Stimulated activated CD4-positive, alpha-beta T cell treated with anti-CD3 and anti-CD28 coated beads, Interleukin-12 subunit alpha, Interleukin-12 subunit beta, amount 100 ng/mL, for 4 hours (primary cell): ENCODE measurements at regions not wholly inside any gene's neighbourhood (a gene's known extent, or its start where the extent isn't known, plus 50 kb on each side); places are given as distances from the start of the nearest gene placed in this dataset.
"Not testable (repeated sequence)": the region's sequence is repeated elsewhere in the genome, so short reads cannot be mapped to it uniquely, and the experiment has no call there.

Source experiments
- DNase-seq: peaks from one replicate; pipeline ENCODE4 v3.0.0-alpha.2; 2020

DNA sequence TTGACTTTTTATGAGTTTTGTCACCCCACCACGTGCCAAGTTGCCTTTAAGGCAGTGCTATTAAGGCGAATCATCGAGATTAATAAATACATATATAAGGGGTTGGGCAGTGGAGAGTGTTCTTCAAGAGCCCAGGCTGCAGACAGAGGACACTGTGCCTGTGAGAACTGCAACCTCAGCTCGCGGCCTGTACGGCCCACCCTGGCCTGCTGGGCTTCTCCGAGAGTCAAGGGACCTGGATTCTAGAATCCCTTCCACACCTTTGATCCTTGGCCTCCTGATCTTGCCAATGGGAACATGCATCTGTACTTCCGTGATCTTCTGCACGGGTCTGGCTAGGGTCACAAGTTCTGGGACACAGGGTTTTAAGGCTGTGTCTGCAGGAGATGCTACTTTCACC lies 54.5 kb downstream of the IRX5 start:
- DNase-seq: no peak

DNA sequence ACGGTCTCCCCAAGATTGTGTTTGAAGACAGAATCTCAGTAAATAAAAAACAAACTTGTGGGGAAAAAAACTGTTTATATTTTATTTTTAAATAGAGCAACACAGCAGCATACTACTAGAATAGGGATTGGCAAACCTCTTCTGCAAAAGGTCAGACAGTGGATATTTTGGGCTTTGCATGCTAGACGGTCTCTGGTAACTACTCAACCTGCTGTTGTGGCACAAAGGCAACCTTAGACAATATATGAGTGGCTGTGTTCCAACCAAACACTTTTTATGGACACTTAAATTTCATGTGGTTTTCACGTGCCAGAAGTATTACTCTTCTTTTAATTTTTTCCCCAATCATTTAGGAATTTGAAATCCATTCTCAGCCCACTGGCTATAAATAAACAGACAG lies 55.0 kb downstream of the IRX5 start:
- DNase-seq: no peak

DNA sequence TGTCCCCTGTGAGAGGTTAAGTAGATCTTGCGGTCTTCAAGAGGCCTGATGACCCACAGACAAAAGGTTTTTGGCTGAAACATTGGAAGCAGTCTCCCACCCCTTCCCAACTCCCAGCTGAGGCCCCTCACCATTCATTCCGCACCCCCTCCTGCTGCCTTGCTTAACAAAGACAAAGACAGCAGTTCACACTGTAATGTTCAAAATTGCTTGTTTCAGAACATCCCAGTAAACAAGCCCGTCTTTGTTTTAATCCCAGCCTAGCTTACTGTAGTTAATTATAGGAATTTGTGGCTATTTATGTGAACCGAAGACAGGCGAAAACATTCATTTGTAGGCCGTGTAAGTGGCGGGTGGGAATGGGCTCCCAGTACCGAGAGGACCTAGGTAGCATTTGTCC lies 55.7 kb downstream of the IRX5 start:
- DNase-seq: no peak

DNA sequence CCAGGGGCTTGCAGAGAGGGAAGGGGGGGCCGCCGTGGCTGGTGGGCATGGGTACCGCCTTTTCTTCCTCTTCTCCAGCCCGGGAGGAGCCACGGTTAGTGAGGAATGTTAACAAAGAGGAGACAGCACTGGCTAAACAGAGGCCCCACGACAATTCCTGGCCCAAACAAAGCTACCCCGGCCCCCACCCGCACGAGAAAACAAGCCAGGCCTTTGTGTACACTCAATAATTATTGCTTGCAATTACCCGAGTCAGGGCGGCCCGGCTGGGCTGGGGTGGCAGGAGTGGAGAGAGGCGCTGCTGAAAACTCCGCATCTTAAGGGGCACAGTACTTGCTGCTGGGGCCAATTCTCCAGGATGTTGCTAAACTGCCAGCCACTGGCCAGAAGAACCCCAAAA lies 56.4 kb downstream of the IRX5 start:
- no peak for DNase-seq

DNA sequence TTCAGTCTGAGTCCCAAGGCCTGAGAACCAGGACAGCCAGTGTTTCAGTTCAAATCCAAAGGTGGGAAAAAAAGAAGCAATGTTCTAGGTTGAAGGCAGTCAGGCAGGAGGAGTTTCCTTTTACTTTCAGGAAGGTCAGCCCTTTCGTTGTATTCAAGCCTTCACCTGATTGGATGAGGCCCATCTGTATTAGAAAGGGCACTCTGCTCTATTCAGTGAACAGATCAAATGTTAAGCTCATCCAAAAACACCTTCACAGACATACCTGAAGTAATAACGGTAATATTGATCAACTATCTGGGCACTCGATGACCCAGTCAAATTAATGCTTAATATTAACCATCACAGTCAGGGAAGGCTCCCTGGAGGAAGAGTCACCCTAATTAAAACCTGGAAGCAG lies 60.9 kb downstream of the IRX5 start:
- DNase-seq: no peak

DNA sequence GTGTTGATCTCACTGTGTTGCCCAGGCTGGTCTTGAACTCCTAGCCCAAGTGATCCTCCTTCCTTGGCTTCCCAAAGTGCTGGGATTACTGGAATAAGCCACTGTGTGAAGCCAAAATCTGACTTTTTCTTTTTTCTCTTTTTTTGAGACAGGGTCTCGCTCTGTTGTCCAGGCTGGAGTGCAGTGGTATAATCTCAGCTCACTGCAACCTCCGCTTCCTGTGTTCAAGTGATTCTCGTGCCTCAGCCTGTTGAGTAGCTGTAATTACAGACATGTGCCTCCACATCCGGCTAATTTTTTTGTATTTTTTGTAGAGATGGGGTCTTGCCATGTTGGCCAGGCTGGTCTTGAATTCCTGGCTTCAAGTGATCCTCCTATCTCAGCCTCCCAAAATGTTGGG lies 61.3 kb downstream of the IRX5 start:
- DNase-seq: not testable (repeated sequence)

DNA sequence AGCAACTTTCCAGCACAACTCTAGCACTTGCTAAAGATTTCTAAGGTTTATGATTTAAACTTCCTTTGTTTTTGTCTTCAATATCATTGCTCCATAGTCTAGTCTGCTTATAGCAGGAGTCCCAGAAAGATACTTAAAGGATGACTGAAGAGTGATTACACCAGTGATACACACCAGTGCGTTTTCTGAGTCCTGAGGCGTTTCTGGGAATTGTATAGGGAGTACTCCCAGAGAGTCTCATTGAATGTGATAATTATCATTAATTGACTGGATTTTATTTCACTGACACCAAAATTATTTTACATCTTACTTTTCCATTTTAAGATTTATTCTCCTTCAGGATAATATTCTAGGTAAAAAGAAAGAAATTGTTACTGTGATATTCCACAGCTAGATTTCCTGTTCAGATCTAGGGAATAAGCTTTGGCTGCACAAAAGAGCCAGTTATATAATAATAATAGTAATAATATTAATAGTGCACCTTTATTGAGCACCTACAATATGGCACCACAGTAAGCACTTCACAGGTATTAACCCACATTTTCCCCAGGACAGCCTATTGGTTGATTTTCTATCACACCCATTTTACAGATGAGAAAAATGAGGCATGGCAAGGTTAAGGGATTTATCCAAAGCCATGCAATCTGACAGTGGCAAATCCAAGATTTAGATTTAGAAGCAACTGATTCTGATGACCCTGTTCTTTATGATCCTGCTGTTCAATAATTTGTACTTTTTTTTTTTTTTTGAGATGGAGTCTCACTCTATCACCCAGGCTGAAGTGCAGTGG lies 62.6 kb downstream of the IRX5 start:
- no peak for DNase-seq

DNA sequence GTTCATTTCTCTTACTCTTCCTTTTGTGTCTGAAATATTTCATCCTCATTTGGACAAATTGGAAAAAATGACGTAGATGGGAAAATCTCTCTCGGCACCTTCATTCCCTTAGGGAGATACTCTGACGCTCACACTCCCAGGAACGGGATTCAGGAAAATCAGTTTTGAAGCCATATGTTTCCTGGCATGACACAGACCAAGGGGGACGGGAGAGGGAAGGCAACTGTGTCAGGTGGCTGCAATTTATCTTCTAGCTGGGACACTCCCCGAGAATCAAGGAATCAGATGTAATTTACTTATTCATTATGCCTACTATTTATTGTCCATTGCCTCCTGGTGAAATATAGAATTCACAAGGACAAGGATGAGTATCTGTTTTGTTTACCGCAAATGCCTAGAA lies 65.5 kb downstream of the IRX5 start:
- no peak for DNase-seq

DNA sequence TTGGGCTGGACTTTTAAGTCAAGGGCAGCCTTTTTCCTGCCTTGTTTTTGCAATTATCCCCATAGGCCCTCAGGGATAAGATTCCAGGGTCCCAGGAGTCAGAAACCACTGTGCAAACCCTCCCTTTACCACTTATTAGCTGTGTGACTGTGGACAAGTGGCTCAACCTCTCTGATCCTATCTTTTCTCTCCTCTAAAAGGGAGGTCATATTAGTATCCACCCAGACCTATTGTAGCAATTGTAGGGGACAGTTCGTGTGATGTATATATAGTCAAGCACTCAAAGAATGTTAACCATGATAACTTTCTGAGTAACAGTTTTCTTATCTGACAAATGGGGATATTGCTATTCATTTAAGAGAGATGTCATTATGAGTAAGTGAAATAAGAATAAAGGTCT lies 68.2 kb downstream of the IRX5 start:
- DNase-seq: no peak

DNA sequence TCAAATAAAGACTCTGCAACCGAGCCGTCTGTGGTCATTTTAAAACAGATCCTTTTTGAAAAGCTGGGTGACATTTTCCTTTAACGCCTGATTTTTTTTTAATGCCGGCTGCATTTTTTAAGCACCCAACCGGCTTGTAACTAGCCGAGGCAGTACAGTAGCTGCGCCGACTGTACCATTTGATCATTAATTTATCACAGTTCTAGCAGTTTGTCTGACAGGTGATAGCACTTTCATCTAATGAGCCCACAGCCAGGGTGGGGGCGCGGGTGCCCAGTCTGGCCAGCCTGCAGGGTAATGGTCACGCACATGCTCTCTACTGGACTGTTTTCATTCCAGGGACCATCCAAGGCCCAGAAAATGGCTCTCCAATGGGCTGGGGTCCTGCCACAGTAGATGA lies 68.8 kb downstream of the IRX5 start:
- no peak for DNase-seq

DNA sequence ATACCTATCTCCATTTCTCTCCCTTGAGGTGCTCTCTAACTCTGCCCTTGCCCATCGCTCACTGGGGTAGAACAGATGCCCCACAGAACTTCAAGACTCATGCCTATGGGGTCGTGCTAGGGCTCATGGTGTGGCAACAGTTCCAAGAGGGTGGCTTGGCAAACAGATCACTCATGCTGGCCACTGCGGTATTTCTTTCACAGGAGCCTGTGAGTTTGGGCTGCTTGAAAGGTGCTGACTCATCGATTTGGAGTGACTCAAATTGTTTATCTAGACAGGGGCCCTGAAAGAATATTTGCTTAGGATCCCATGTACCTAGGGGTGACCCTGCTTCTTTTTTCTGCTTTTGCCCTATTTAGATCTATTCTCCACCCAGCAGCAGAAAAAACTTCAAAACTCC lies 69.9 kb downstream of the IRX5 start:
- DNase-seq: no peak

DNA sequence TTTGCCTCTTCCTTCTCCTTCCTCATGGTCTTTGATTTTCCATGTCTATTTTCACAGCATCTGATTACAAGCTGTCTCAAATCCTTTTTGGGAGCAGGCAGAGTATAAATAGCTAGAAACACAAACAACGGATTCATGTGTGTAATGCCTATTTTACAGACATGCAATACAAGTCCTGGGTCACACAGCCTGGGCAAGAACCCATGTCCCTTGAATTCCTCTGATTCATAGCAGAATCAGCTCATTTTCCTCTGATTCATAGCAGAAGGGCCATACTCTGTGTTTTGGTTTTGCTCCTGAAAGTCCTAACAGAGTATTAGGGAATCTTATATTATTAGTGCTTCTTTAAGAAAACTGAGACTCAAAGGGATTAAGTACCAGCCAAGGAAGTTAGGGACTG lies 71.3 kb downstream of the IRX5 start:
- DNase-seq: no peak

DNA sequence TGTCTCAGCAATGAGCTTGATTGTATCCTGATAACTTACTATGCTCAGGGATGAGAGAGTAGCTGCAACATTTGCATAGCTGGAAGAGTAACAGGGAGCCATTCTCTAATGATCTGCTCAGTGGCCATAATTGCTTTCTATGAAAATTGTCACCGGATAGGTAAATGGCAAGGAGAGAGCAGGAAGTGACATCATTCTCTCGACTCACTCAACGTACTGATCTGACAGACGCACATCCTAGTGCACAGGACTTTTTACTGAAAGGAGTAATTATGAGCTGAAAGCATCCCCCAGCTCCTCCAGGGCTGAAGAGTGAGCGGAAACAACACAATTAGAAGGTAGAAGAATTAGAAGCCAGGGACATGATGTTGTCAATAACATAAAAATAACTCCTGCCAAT lies 71.8 kb downstream of the IRX5 start:
- DNase-seq: no peak

DNA sequence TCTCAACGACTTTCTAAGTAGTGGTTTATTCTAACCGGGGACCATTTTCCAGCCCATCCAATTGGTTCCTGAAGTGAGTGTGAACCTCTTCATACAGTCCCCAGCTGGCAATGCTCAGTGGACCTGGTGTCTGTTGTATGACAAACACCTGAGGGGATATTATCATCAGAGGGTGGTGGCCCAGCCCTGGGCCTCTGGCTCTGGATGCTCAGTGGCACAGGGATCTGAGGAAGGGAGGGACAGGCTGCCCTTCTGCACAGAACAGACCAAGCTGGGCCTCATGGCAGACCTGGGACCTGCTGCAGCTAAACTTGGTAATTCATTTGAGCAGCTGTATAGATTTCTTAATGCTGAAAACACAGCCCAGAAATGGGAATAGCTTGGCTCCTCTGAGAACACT lies 72.6 kb downstream of the IRX5 start:
- no peak for DNase-seq

DNA sequence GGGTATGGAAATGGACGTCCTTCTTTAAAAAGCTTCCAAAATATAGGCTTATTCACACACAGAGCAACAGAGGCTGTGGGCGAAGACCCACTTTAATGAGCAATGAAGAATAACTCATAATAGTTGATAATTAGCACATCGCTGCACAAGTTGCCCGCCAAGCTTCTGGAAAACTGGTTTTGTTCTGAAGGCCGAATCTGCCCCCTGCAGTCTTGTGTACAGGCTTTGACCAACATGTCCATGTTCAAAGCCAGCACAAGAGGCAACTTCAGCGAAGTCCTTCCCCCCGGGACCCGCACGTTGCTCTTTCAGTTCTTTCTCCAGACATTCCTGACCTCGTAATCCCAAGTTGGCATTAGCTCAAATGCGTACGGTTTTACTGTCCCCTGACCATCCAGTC lies 73.3 kb downstream of the IRX5 start:
- DNase-seq: no peak

DNA sequence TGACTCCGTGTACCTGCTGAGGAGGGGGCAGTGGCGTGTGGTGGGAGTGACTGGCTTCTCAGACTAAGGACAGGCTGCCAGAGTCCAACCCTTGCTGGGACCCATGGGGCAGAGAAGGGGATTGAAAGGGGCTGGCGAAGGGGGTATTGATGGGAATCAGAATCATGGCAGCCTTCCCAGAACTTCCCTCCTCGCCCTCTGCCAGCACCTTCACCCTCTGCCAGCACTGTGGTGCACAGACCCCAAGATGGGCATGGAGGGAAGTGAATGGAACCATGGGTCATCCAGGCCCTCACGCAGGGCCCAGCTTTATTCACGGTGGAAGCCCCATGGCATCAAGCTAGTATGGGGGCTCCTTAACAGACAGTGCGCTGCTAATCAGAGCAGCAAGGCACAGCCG lies 76.8 kb downstream of the IRX5 start:
- DNase-seq: no peak

DNA sequence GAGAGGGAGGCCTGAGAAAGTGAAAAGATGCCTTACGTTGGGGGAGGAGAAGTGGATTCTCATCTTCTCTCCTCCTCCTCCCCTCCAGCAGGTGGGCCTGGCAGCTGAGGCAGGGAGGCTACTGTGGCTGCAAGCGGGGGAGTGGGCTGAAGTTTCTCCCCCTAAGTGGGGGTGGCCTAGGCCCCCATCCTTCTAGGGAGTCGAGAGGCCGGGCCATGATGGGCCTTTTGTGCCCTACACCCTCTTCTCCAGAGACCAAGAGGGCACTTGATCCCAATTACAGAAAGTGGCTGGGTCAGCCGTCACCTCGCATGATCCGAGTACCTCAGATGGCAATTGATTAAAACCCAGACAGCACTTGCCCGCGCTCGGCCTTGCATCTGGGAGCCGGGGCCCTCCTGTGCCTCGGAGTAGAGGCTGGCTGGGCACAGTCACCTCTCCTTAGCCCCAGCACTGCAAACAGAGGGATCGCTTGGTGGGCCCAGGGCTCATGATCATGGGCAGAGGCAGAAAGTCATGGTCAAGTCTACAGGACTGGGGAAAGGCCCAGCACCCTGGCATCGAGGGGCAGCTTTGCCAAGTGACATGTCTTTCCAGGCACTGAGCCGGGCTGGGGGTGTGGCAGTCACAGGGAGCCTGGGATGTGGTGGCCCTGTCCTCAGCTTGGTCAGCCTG lies 78.3 kb downstream of the IRX5 start:
- DNase-seq: no peak

DNA sequence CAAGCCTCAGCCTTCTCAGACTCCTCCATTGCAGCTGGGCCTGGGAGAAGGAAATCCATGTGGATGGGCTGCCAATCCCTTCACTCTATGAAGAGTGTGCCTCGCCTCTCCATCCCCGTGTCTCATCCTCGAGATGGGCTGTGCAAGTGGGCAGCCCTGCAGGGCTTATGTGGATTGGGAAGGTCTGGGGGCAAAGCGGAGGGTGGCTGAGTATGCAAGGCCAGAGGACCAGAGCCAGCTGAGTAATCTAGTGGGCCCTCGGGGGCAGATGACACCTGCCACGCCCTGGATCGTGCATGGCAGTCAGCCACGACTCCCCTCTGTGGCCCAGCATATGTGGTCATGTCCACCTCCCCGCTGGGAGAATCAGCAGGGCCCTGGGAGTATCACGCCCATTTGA lies 78.9 kb downstream of the IRX5 start:
- DNase-seq: no peak

DNA sequence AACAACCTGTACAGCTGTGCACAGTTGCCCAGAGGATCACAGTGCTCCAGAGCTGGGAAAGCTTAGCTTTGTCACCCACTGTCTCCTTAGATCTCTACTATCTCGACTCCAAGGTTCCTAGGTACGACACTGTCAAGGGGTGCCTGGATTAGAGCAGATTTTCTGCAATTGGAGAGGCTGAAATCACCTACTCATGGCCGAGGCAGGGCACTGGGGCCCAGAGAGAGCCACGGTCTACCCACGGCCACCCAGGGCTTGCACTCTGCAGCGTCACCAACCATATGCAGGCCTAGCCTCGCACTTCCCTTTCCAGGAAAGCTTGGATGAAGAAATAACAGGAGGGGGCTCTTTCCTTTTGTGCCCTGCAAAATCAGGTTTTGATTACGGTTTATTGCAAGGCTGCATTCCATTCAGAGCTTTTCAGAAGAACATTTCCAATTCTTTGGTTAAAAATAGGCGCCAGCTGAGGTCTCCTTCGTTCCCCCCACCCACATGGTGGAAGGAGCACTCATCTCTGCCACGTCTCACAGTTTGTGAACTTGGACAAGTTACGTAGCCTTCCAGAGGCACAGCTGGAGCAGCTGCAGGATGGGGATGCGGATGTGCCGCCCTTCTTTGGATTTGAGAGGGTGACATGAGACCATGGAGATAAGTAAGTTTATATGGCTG lies 80.0 kb downstream of the IRX5 start:
- no peak for DNase-seq

DNA sequence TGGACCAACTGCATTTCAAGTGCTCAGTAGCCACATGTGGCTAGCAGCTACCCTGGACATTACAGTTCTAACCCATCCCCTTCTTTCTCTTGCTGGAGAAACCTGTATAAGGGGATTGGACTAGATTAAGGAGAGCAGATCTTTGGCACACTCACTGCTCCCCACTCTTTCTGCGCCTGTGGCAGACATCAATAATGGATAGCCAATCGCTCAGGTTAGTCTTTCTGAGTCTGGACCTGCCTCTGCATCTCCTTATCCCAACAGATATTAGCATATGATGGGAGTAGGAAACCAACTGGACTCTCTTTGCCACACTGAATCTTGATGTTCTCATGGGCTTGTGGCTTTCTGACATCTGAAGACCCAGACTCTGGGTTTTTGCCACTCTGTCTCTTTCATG lies 81.7 kb downstream of the IRX5 start:
- no peak for DNase-seq

DNA sequence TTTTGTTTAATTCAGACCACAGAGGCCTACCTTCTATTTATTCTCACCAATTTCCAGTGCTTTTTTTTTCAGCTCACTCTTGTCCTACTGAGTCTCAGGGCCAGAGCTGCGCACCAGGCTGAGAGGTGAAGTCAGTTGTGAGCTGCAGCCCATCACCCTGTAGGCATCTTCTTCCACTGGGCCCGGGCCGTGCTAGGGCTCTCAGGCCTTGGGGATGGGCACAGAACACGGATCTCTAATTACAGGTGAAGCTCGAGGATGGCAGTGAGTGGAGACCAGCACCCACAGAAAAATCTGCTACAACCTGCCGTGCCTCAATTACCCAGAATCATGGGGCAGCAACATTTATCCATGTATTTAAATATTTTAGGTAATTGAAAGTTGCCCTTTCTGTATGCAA lies 82.1 kb downstream of the IRX5 start:
- DNase-seq: no peak

DNA sequence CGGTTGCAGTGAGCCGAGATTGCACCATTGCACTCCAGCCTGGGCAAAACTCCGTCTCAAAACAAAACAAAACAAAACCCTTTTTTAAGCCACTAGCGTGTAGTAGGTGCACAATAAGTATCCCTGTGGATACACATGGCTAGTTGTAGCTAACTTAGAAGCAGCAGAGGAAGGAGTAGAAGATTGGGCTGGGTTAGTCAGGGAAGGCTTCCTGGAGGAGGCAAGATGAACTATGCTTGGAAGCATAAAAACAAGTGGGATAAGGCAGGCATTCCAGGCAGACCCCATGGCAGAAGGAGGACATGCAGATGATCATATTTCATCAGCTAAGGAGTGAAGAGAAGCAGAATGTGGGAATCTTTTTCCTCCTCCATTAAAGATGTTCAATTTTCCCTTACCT lies 83.4 kb downstream of the IRX5 start:
- DNase-seq: no peak

DNA sequence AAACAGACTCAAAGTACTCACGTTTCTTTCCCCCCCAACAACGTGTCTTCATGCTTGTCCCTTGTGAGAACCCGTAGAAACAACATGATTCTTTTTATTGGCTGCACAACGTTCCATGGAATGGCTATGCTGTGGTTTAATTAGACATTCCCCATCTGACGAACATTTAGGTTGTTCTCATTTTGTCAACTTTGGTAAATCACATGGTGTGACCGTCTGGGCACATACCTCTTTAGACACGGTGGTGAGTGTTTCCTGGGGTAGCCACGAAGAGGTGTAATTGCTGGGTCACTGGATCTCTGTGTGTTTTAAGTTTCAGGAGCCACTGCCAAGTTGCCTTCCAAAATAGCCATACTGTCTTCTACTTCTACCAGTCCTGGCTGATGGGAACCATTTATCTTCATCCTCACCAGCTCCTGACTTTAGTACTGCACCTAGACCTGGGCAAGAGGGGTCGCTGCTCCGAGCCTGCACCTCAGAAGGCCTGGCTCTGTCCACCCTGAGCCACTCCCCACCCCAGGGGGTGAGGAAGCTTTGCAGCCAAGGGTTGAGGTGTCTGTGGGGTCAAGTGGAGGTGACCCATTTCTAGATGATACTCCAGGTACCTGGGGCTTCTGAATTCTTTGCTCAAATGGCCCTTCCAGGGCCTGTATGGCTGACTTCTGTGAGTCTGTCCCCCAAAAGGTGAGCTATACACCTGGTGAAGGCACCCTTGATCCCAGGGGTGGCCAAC lies 84.7 kb downstream of the IRX5 start:
- DNase-seq: no peak

DNA sequence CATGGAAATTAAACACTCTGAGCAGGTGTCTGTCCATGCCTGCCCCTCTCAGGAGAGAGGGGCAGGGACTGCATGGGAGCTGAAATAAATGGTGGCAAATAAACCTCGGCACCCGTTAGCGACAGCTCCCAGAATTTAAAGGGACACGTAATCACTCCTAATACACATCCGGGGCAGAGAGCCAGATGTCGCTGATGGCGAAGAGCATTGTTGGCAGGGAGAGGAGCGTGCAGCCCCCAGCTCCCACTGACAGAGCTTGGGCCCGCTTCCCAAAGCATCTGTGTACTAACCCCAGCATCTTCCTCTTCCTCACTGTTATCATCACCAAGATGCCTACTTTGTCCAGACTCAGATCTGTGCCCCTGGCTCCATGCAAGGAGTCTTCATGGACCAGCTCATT lies 85.8 kb downstream of the IRX5 start:
- DNase-seq: no peak
